Renal cortical epithelial cell (primary cell): ENCODE measurements at regions not wholly inside any gene's neighbourhood (a gene's known extent, or its start where the extent isn't known, plus 50 kb on each side); places are given as distances from the start of the nearest gene placed in this dataset.
"Not testable (repeated sequence)": the region's sequence is repeated elsewhere in the genome, so short reads cannot be mapped to it uniquely, and the experiment has no call there.

ENCODE experiments used
- DNase-seq: peaks from one replicate; pipeline ENCODE4 v3.0.0-alpha.2; 2011; ENCODE audit warnings: low read depth

DNA sequence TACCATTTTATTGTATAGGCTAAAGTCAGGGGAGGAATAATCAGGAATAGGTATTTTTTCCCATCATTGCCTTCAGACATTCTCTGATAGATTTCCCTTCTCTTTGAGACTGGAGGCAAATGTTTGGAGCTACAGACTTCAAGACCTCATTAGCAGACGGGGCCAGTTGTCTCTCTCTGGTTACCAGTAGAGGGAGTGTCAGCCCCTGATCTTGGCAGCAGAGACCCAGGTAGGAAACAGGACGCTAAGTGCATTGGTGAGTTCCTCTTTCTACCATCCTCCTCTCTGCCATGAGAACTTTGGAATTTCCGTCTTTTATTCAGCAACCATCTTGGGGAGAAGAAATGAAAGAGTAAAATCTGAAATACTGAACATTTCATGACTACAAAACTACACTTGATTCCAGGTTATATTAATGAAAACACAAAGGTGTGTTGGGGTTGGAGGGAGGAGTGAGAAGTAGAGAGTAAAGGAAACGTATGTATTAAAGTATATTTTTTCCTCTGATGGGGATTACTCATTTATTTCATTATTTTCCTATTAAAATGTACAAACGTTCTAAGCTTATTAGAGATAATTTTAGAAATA is 186.2 kb upstream of the GCFC2 start:
- DNase-seq, result peak; percentile 37

DNA sequence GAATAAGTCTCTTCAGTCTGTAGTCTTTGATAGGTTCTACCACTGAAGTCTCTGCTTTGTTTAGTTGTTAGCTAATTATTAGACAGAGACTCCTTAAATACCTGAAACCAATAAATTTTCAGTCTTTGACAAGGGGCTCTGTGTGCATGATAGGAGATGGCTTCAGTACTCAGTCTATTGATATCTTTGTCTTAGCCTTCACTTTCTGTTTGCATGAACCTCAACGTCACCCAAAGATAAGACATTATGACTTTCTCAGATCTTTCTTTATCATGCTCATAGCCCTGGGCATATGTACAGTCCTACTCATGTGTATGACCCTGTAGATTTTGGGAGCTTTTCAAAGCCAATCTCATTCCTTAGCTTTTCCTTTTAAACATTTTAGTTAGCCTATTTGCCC is 183.5 kb upstream of the GCFC2 start:
- DNase-seq, result no peak

- peak; percentile 6 for DNase-seq
These were observed 181.8 kb upstream of the GCFC2 start for GRCh38 chr2:75892490-75892889.

DNA sequence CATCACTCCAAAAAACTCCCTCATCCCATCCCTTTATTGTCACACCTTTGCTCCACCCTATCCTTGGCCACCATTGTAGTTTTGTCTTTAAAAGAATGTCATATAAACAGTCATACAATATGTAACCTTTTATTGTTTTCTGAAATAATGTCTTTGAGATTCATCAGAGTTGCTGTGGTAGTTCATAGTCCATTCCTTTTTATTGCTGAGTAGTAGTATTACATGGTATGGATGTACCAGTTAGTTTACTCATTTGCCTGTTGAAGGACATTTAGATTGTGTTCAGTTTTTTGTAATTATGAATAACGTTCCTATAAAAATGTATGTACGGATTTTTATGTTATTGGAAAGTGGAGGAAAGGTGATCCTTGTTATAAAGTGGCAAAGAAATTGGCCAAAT is 171.8 kb upstream of the GCFC2 start:
- no peak for DNase-seq

DNA sequence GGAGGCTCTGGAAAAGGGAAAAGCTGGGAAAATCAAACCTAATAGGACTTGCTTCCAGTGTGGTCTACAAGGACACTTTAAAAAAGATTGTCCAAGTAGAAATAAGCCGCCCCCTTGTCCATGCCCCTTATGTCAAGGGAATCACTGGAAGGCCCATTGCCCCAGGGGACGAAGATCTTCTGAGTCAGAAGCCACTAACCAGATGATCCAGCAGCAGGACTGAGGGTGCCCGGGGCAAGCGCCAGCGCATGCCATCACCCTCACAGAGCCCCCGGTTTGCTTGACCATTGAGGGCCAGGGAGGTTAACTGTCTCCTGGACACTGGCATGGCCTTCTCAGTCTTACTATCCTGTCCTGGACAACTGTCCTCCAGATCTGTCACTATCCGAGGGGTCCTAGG is 164.9 kb upstream of the GCFC2 start:
- not testable (repeated sequence) for DNase-seq

GRCh38 chr2:75871762-75872614 is 161.3 kb upstream of the GCFC2 start:
- not testable (repeated sequence) for DNase-seq

- no peak for DNase-seq
These were observed 160.0 kb upstream of the GCFC2 start for GRCh38 chr2:75870651-75871137.

- no peak for DNase-seq
These were observed 159.4 kb upstream of the GCFC2 start for GRCh38 chr2:75870133-75870532.

- DNase-seq, result no peak
These were observed 155.0 kb upstream of the GCFC2 start for GRCh38 chr2:75865702-75866101.

DNA sequence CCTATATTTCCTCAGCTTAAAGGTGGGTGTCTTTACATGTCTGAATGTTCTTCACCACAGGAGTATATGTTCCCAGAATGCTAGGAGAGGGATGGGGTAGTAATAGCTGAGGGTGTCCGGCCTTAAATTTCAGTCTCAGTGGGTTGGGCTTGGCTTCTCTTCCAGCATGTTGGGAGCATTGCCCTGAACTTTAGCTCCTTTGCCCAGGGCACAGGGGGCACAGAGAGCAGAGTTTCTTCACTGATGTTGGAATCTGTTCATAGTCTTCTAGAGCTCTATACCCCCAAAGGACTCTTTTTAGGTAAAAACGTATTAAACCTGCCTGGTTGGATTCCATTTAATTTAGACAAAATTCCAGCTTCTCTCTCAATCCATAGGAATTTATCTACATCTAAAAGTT is 154.4 kb upstream of the GCFC2 start:
- DNase-seq, result no peak

DNA sequence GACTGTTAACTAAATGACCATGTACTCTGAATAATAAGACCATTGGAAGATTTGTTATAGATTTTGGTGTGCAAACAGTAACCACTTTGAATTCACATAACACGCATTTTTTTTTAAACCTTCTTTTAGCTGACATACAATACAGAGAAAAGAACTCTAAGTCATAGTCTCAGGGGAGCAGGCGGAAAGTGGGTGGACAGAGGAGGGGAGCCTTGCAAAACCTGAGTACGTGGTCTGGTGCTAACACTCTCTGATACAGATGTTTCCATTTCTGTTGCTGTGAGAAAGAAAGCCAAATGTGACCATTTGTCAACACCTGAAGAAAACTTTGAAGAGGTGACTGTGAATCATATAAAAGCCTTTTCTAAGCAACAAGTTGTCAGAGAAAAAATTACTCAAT is 151.8 kb upstream of the GCFC2 start:
- no peak for DNase-seq

- DNase-seq, result no peak
These were observed 142.7 kb upstream of the GCFC2 start for GRCh38 chr2:75853436-75853835.

DNA sequence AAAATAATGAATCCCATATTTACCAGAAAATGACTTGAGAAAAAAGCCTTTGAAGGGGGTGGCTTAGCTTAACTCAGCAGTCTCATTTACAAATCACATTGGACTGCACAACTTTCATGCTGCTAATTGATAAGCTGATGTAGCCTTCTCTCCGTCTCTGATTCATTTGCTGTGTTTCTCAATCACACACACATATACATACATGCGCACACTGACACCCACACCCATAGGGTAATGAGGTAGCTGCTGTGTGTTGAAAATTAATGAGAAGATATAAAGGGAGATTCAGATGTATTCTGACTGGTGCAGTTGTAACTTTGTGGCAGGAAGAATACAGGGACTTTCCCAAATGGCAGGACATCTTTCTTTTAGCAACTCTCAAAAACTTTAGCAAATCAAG is 141.9 kb upstream of the GCFC2 start:
- no peak for DNase-seq

DNA sequence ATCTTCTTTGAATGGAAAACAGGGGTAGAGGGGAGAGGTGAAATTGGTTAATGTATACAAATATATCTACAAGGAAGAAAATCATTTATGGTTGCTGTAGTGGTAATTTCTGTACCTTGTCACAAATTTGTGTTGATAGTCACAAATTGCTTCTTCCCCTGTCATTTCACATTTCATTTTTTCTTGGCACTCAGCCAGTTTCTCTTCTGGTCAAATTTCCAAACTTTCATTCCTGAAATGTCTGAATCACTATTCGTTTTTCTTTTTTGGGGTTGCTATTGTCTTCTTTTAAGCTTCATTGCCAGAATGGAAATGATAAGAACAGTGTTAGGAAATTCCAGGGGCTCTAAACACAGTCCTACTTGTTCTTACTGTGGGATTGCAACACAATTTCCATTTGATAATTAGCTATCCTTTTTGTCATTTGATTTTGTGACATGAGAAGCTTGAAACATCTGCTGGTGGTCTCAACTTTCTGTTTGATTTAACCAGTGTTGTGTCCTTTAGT is 136.0 kb upstream of the GCFC2 start:
- DNase-seq, result no peak

- DNase-seq, result no peak
These were observed 133.9 kb upstream of the GCFC2 start for GRCh38 chr2:75844651-75845050.

DNA sequence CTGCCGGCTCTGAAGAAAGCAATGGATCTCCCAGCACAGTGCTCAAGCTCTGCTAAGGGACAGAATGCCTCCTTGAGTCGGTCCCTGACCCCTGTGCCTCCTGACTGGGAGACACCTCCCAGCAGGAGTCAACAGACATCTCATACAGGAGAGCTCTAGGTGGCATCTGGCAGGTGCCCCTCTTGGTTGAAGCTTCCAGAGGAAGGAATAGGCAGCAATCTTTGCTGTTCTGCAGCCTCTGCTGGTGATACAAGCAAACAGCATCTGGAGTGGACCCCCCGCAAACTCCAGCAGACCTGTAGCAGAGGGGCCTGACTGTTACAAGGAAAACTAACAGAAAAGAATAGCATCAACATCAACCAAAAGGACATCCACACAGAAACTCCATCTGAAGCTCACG is 123.9 kb upstream of the GCFC2 start:
- not testable (repeated sequence) for DNase-seq

GRCh38 chr2:75833386-75833785 is 122.7 kb upstream of the GCFC2 start:
- DNase-seq, result peak; percentile 66

GRCh38 chr2:75828826-75829225 is 118.1 kb upstream of the GCFC2 start:
- peak; percentile 22 for DNase-seq

- not testable (repeated sequence) for DNase-seq
These were observed 112.8 kb upstream of the GCFC2 start for GRCh38 chr2:75823515-75823914.

DNA sequence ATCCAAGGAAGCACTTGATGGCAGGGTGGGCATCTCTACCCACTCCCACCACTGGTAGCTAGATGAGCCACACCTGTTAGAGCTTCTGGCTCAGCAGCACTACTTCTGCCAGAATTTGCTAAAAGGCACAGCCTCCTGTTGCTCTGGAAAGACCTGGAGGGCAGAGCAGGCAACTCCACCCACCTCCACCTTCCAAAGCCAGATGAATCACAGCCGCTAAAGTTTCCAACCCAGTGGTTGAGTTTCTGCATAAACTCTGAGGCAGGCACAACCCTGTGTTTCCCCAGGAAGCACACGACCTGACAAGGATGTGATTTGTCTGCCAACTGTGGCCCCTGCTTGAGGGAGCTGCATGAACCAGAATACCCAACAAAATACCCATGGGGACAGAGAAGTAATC is 111.6 kb upstream of the GCFC2 start:
- peak; percentile 18 for DNase-seq

DNA sequence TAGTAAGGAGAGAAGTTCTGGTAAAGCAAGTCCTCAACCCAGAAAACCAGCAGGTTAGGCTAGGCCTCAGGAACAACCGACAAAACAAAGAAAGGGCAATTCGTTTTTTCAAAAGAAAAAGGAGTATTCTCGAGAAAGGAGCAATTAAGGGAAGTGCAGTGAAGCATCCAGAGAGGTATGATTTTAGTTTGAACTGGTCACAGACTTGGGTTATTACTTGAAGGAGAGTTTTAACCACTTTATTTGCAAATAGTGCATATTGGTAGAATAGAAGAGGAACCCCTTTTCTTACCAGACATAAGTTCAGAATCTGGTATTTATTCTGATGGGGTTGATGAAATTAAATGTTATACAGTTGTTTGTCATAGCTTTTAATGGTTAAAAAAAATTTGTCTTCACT is 110.0 kb upstream of the GCFC2 start:
- DNase-seq, result no peak

GRCh38 chr2:75810611-75811330 is 100.1 kb upstream of the GCFC2 start:
- no peak for DNase-seq
